ENCODE measurements at regions not wholly inside any gene's neighbourhood (a gene's known extent, or its start where the extent isn't known, plus 50 kb on each side); places are given as distances from the start of the nearest gene placed in this dataset.
"Not testable (repeated sequence)": the region's sequence is repeated elsewhere in the genome, so short reads cannot be mapped to it uniquely, and the experiment has no call there.

DNA sequence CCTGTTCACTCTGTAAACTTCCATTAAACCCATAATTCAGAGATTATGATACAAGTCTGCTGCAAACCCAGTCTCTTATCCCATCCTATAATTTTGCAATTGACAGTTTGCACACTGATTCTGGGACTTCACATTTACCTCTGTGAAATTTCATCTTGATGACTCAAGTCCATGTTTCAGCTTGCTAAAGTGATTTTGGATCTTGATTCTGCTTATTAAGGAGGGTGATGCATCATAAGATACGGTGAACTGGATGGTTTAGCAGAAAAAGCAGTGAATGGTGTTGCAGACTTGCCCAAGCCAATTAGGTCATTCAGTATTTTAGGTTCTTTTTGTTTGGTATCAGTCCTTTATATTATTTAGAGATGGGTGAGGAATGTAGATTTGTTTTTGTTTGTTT lies 125.5 kb upstream of the PODXL start:
- no peak for DNase-seq (ENCODE audit: low read depth)

DNA sequence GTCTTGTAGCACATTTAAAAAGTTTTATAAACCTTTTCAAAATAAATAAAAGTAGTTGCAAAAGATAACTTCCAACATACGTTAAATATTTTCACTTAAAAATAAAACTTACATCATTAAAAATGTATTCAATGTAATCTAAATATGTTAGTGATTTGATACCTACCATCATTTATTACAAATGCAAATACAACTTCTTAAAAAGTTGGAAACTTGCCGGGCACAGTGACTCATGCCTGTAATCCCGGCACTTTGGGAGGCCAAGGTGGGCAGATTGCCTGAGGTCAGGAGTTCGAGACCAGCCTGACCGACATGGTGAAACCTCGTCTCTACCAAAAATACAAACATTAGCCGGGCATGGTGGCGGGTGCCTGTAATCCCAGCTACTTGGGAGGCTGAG lies 122.6 kb upstream of the PODXL start:
- not testable (repeated sequence) for DNase-seq (ENCODE audit: low read depth)

GRCh38 chr7:131676850-131677249 lies 120.4 kb upstream of the PODXL start:
- not testable (repeated sequence) for DNase-seq (ENCODE audit: low read depth)

DNA sequence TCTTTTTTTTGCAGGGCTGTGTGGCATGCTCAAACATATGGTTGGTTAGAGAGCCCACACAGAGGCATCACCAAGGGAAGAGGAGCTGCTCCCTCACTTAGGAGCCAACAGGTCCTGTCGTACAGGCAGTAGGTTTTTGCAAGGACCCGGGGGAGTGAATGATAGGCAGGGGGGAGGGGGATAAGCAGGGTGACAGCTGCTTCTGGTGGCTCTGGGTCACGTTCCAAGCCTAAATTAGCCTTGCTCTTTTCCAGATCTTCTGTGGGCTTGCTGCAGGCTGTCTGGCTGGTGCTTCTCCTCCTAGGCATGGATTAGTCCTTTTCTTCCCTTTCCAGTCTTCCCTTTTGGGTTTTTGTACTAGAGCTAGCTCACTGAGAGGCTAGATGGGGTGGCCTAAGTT lies 117.7 kb upstream of the PODXL start:
- no peak for DNase-seq (ENCODE audit: low read depth)

DNA sequence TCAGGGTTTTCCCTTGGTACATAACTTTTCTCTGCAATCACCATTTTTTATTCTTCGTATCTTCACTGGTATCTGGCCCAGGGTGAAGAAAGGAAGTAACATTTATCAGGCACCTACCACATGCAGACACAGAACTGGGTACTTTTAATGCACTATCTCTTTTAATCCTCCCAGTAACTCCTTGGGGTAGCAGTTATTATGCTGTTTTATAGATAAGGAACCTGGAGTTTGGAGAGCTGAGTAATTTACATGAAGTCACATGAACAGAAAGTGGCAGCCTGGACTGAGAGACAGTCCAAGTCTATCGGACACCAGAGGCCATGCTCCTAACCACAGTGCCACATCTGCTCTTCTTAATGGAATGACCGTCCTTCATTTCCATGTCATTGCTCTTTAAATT lies 117.1 kb upstream of the PODXL start:
- no peak for DNase-seq (ENCODE audit: low read depth)

DNA sequence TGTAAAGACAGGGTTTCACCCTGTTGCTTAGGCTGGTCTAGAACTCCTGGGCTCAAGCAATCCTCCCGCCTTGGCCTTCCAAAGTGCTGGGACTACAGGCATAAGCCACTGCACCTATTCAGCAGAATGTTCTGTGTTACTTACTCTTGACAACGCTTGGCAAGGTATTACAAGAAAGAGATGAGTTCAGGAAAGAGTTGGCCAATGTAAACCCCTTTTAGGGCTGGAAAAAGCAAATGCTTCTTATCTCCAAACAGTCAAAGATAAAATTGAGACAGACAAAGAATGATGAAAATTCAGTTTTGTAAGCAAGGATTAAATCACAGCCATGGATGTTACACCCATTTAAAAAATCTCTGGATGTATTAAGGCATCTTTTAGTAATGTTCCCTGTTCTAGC lies 114.0 kb upstream of the PODXL start:
- no peak for DNase-seq (ENCODE audit: low read depth)

- no peak for DNase-seq (ENCODE audit: low read depth)
Measured at GRCh38 chr7:131667699-131668098, 111.3 kb upstream of the PODXL start.

DNA sequence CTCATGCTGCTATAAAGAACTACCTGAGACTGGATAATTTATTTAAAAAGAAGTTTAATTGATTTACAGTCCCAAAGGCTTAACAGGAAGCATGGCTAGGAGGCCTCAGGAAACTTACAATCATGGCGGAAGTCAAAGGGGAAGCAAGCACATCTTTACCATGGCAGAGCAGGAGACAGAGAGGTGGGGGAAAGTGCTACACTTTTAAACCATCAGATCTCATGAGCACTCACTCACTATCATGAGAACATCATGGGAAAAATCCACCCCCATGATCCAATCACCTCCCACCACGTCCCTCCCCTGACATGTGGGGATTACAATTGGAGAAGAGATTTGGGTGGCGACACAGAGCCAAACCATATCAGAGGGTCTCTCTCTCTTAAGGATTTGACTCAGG lies 108.6 kb upstream of the PODXL start:
- DNase-seq (ENCODE audit: low read depth) = no peak

DNA sequence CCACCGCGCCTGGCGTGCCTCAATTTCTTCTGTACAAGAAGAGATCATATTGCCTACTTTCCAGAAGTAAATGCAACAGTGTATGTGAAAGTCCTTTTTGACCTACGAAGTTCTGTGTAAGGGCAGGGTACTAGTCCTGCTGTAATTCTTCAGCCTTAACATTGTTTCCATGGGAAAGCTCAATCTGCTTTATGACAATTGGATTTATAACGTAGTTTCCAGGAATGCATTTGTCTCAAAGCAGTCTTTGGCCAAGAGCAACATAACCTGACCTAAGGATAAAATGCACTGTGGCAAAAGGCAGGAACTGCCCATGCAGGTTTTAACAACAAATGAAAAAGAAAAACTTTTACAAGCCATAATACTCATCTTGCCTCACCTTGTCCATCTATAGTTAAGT lies 108.1 kb upstream of the PODXL start:
- DNase-seq (ENCODE audit: low read depth) = no peak

DNA sequence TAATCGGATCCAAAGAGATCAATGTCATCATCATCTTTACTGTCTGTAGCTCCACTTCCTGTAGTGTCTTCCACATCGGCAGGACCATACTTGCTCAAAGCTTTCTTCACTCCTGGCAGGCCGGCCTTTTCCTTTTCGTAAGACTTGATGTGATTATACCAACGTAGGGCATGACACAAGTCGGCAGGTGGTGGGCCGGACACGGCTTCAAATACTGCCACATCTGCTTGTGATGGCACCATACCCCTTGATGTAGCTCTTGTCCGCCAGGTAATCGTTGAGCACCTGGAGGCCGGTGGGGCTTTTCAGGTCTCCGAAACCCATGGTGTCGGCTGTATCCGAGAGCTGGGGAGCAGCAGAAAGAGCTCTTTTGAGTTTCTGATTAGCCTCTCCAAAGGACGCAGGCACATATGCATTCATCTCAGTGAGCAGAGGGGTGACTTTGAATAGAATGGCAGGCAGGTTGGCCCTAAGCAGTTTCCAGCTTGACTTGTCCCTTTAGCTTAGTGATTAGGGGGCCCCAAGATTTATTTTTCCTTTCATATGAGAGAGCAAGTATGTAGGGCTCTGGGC lies 106.0 kb upstream of the PODXL start:
- not testable (repeated sequence) for DNase-seq (ENCODE audit: low read depth)

DNA sequence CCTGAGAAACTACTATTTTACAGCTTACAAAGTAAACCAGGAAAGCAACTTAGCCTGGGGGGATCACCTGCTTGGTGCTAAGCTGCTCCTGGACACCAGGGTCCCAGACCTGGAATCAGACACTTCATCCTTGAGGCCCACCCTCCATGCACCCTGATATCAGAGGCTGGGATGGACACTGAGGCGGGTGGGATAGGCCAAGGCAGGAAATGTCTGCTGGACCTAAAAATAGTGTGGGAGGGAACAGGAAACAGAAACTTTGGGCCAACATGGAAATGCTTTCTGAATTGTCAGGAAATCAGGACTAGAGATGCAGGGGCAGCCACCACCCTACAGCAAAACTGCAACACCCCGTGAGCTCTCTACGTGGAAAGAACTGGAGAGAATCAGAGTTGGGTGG lies 101.5 kb upstream of the PODXL start:
- DNase-seq (ENCODE audit: low read depth) = no peak

GRCh38 chr7:131656980-131657723 lies 100.7 kb upstream of the PODXL start:
- no peak for DNase-seq (ENCODE audit: low read depth)

- DNase-seq (ENCODE audit: low read depth) = no peak
Measured at GRCh38 chr7:131655866-131656265, 99.4 kb upstream of the PODXL start.

DNA sequence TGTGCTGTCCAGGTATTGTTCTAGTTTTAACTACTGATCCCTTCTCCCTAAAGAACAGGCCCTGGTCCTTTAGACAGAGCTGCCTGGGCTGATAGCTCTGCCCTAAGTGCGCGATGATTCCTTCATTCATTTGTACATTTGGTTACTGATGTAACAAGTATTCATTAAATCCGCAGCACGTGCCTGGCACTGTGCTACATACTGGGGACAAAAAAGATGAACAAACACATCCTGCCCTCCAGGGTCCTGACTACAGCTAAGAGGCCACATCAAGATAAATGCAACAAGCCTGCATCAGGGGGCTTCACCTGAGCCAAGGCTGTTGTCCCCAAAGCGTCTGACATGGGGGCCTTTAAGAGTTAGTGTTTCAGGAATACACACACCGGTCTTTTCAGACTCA lies 99.0 kb upstream of the PODXL start:
- DNase-seq (ENCODE audit: low read depth) = no peak

DNA sequence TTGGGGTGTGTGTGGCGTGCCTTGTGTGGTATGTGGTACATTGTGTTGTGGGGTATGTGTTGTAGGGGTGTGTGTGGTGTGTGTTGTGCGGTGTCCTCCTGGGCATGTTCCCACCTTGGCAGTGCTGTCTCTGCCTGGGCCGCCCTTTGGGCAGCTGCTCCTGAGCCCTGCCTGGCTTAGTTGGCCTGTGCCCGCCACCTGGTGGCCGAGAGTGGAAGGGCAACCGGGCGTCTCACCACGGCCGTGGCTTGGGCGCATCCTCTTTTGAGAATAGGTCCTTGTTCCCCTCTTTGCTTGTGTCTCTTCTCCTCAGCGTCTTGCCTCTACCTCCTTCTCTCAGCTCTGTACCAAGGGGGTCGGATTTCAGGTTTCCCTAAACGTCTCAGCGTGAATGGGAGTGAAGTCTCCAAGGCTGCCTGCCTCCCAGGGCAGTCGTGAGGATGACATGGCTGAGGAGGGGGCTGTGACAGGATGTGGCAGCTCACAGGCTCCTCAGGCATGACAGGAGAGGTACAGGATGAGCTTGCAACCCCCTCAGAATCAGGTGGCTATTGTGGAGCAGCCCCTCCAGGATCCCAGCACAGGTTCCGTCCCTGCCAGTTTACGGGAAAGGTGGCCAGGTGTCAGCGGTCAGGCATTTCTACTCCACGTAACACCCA lies 98.4 kb upstream of the PODXL start:
- no peak for DNase-seq (ENCODE audit: low read depth)

DNA sequence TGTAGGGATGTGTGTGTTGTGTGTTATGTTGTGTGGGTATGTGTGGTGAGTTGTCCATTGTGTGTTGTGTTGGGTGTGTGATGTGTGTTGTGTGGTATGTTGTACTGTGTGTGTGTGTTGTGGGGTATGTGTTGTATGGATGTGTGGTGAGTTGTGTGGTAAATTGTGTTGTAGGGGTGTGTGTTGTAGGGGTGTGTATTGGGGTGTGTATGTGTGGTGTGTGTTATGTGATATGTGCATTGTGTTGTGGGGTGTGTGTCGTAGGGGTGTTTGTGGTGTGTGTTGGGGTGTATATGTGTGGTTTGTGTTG lies 97.8 kb upstream of the PODXL start:
- no peak for DNase-seq (ENCODE audit: low read depth)

DNA sequence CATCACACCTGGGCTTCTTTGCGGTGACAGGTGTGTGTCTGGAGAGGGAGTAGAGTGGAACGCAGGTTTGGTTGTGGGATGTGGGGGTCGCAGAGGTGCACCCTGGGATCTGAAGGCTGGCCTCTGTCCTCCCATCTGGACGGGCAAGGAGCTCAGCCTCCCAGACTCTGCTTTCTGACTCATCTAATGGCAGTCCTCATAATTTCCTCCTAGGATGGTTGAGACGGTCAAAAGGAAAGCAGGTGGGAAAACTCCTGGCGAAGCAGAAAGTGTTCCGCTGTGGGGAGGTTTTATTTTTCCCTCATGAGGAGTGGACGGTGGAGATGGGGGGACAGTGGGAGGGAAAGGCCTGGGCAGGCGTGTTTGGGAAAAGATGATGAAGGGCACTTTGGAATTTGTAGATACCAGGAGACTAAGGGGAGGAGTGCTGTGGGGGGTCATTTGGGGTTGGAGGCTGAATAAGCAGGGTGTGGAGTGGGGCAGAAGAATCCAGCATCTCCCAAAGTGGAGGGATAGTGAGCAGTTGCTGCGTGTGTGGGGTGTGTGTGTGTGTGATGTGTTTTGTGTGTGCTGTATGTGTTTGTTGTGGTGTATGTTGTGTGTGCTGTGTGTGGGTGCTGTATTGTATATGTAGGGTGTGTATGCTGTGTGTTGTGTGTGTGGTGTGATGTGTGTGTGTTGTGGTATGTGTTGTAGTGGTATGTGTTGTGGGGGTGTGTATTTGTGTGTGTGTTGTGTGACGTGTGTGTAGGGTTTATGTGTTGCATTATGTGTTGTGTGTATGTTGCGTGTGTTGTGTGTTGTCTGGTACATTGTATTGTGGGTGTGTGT lies 97.2 kb upstream of the PODXL start:
- DNase-seq (ENCODE audit: low read depth) = no peak

DNA sequence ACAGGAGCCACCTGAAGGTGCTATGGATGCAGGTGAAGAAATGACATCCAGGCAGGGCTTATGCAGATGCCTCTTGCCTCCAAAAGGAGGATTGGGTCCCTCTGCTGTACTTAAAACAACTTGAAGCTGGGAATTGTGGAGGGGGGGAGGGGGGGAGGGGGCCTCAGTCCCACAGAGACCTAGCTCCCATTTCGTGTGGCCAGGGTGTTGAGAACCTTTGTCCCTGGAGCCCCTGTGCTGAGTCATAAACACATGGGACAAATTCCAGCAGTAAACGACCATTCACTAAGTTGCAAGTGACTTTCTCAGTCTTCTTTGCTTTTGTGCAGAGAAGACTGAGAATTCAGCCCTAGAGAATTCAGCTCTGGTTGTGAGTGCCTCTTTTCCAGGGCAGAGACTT lies 96.5 kb upstream of the PODXL start:
- no peak for DNase-seq (ENCODE audit: low read depth)

DNA sequence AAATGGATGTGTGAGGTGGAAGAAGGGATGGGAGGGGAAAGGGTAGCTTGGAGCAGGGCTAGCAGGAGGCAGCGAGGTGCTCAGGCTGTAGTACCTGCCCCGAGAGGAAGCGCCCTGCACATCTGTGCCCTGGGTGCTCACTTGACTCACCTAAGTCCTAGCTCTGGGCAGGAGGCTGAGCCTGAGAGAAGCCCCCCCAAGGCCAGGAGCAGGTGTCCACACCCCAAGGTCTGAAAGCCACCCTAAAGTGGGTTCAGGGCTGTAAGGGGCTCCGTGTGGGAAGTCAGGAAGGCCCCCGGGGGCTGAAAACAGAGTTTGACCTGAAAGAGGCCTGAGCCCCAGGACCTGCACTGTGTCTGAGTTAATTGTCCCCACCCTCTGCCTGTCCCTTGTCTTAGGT lies 95.8 kb upstream of the PODXL start:
- DNase-seq (ENCODE audit: low read depth) = no peak

GRCh38 chr7:131649879-131650278 lies 93.5 kb upstream of the PODXL start:
- DNase-seq (ENCODE audit: low read depth) = no peak

GRCh38 chr7:131649003-131649541 lies 92.6 kb upstream of the PODXL start:
- no peak for DNase-seq (ENCODE audit: low read depth)

DNA sequence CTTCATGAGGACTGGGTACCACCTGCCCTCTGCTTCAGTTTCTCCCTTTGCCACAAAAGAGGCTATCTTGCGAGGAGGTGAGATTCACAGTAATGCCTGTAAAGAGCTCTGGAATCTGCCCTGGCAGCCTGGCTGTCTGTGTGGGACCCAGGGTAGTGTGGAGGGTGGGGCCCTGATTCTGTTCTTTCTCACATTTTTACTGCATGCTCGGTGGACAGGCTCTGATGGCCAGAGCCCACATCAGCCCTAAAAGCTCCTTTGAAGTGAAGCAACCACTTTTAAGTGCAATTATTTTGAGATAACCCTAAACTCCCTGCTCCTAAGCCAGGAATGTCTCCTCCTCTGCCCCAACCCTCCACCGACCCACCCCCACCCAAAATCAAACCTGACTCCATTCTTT lies 92.1 kb upstream of the PODXL start:
- no peak for DNase-seq (ENCODE audit: low read depth)
